ENCODE measurements at regions not wholly inside any gene's neighbourhood (a gene's known extent, or its start where the extent isn't known, plus 50 kb on each side); places are given as distances from the start of the nearest gene placed in this dataset.

DNA sequence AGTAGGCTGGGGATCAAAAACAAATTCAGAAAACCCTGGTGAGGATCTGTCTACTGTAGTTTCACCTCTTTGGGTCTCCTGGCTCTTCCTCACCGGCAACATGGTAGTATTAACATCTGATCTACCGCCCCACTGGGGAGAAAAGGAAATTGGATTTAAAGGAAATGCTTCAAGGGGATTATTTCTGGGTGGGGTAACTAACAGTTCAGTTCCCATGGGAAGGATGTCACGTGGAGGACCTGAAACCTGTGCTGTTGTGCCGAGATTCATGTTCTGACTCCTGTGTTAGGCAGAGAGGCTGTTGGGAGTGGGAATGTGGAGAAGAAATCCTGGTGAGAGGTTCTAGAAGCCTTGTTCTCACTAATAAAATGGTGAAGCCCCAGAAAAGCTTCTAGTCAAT, 254.4 kb downstream of the BCOR start:
- DNase-seq, result no peak

DNA sequence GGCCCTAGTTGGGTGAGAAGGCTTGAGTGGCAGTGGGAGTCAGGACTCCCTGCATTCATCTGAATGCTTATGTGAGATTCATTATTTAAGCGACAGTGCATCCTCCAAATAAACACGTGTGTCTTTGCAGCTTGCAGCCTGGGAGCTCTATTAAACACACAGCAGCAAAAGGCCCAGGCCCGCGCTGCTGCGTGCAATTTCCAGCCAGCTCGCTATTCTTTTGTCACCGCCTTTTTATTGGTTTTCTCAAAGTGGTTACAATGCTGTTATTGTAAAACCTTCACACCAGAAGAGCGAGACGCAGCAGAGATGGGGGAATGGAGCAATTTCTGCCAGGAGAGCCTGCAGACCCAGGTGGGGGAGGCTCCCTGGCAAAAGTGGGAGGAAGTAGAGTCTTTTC, 252.5 kb downstream of the BCOR start:
- DNase-seq, result no peak

DNA sequence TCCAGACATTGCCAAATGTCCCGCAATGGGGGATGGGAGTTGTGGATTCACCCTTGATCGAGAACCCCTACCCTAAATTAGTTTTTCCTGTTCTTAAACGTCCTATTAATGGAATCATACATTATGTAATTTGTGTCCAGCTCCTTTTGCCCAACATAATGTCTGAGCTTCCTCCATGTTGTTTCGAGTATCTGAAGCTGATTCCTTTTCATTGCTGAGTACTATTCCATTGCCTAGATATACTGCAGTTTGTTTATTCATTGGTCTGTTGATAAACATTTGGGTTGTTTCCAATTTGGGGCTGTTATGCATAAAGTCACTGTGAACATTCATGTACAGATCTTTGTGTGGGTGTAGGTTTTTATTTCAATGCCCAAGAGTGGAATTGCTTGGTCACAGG, 251.3 kb downstream of the BCOR start:
- no peak for DNase-seq

DNA sequence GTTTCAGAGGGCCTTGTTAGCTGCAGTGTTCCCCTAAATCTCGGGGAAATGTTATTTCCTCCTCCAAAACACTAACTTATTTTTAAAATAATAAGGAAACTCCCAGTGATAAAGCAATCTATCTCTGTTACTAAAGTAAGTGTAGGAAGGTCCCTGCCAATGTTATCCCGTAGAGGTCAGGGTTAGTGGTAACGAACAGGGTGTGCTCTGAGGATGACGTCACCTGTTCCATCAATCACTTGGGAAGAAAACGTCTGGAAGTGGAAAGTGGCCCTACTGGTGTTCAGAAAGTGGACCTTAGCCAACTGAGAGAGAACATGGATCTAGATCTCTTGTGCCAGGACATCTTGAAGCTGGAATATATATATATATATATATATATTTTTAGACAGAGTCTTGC, 249.5 kb downstream of the BCOR start:
- no peak for DNase-seq

DNA sequence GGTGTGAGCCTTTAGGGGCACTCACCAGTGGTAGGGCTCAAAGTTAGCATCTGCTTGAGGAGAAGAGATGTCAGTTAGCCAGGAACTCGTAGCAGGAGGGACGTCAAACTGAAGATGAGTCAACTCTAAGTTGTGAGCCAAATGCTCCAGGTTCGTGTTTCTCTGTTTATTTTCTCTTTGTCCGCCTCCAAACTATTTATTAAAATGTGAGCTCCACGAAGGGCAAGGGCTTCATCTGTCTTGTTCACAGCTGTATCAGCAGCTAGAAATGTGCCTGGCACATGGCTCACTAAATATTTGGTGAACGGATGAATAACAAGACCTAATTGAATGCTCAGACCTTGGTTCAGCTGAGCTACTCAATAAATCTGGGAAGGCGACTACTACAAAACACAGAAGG, 248.9 kb downstream of the BCOR start:
- DNase-seq, result peak; percentile 77

DNA sequence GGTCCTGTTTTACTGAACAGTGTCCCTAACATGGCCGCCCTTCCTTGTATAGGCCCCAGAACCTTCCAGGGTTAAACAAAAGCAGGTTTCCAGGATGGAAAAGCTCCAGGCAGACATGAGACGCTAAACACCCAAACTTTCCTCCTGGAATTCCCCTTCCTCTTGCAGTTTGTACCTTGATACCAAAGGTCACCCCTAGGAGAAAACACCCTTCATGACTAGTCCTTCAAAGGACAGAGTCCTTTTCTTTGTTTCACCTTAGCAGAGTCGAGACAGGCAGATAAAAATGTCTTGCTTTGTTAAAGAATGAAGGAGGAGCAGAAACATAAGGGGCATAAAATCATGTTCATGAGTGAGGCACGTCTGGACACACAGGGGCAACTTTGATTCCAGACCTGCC, 247.5 kb downstream of the BCOR start:
- no peak for DNase-seq

DNA sequence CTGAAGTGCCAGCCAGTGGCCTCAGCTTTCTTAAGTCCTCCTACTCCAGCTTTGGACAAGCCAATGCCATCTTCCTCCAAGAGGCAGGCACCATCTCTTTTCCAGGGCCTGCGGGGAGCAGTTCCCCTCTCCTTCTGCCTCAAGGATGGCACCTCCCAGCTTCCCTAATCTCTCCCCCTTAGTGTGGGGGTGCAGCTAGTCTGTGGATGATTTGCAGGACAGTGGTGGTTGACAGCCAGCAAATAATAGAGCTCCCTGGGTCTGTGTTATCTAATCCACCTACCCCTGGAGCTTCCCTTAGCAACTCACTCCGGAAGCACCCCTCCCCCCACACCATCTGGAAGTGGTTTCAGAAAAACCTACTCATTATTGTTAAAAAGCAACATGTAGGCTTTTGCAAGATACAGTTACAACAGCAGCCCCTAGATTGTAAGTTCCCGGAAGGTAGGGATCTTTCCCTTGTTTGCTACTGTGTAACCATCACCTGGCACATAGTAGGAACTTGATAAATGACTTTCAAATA, 247.1 kb downstream of the BCOR start:
- peak; percentile 82 for DNase-seq

DNA sequence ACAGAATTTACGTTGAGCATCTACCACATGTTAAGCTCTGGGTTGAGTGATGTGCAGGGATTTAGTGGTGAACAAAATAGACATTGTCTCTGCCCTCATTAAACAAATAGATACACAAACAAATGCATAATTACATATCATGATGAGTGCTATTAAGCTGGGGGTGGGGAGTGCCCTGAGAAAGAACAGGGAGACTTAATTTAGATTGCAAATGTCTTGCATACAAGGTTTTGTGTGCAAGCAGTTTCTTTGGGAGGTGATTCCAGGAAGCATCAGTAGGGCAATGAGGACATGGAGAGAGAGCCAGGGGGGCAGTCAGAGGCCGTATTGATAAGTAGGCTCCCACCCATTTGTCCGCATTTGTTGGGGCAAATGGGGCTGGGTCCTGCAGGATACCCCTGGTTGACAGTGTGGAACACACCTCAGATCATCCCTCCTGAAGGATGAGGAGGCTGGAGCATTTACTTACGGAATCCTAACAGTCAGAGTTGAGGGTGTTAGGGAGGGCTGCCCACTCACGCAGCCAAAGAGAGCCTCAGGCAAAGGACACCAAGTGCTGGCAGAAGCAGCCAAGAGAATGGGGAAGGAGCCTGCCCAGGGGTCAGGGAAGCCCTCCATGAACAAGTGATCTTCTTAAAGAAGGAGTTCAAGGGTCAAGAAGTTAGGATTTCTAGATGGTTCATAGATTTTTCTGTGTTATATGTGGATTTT, 245.9 kb downstream of the BCOR start:
- no peak for DNase-seq

DNA sequence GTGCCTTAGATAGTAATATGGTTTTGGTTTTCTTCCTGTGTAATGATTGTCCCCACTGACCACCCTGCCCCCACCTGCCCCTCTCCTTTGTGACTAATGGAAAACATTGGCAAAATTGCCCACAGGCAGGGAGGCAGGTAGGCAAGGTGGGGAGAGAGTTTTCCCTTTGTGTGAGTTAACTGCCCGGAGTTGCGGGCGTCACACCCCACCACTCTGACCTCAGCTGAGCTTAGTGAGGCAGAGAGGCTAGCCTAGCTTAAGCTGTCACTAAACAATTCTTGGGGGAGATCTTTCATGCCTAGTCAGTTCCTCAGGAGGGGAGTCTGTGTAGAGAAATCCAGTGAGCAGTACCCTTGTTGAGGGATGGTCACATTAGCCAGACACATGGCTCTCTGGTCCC, 245.3 kb downstream of the BCOR start:
- DNase-seq, result no peak

DNA sequence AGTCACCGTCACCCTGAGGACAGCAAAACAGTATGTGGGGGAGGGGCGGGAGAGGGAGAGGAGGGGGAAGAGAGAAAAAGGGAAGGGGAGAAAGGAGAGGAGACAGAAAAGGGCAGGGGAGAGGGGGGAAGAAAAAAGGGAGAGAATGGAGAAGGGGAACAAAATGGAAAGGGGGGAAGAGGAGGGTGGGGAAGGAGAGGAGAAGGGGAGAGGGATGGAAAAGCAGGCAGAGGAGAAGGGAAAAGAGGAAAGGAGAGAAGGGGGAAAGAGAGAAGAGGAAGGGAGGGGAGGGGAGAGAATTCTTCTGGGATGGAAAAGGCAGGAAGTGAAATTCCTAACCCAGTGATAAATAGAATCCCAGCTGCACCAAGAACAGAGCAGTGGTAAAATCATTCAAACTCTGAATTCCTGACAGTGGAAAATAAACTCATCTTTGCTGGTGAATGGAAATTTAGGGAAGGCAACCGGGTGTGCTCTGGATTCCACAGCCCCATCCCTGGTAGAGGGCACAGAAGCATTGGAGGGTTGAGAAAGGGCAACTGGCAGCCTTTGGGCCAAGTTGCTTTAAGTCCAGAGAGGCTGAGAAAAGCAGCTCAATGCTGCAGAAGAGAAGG, 244.2 kb downstream of the BCOR start:
- no peak for DNase-seq

DNA sequence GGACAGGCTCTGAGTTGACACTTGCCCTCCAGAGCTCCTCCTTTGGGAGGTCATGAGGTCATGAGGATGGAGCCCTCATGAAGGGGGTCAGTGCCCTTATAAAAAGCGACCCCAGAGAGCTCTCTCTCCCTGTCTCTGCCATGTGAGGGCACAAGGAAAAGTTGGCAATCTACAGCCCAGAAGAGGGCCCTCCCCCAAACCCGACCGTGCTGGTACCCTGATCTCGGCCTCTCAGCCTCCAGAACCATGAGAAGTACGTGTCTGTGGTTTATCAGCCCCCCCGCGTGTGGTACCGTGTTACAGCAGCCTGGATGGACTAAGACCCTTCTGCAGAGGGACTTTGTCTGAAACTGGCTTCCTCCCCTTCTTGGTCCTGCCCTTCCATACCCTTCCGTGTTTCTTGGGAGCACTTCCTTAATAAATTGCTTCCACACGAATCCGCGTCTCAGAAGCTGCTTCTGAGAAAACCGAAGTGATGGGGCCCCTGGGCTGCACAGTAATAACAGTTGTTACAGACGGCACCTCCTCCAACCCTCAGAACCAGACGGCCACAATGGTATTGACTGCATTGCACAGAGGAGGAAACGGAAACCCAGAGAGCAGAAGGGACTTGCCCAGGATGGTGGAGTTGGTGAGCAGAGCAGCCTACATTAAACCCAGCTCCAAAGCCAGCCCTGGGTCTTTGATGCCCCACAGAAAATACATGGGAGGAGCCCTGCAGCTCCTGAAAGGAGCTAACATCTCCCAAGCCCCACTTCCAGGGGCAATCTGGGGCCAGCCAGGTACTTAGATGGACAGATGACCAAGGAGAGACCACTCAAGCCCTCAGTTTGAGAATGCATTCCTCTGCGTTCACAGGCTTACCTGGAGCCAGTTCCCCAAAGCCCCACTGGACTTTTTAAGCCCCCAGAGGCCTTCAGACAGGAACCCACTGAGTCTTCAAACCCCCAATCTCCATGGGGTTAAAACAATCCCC, 242.7 kb downstream of the BCOR start:
- peak; percentile 17 for DNase-seq

DNA sequence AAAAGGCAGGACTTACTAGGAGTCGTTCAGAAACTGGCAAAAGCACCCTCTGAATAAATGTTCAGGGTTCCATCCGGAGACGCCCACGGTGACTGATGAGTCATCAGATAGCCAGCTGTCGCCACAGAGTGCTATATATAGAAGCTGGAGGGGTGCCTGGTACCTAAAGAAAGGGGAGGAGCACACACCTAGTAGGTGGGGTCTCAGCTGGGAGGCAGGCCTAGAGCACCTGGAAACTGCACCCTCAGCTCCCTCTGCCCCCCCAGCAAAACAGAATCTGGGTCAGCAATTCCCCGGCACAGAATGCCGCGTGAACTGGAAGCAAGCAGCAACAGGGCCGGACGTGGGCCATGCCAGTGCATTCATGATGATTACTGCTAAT, 242.0 kb downstream of the BCOR start:
- DNase-seq, result peak; percentile 65

DNA sequence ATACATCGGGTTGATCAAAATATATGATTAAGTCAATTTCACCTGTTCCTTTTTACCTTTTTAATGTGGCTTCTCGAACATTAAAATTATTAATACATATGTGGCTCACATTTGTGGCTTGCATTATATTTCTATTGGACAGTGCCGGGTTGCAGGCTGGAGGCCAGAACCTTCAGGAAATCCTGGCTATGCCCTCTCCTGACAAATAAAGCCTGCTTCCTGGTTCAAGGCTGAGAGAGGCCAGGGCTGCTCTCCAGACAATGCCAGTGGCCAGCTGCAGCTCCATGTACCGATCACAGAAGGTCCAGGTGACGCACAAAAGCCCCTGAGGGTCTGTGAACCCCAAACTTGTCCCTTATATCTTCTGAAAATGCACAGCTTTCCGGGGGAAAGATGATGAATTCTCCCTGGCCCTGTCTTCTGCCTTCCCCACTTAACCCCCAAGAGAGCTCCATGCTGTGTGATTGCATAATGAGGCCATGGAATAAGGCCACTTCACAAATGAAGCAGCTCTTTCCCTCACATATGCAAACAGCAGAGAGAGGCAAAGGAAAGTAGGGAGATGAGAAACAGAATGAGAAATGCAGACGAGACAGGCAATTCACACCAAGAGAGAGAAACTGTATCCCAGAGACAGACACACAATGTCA, 241.2 kb downstream of the BCOR start:
- no peak for DNase-seq

DNA sequence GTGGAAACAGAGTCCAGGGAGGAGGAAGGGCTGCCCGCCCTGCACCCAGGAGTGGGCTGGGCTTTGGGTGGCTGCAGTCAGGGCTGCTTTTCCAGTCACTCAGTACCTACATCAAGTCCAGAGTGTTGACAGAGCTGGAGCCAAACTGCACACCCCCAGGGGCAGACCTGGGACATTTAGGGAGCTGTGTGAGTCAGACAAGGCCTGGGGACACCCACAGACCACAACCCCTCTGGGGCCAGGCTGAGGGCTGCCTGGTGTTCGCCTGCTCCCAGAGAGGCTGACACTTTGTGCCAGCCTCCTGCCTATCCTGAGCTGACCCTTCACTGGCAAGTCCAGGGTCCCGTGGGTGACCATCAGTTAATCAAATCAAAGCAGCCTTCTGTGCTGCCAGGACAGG, 240.0 kb downstream of the BCOR start:
- DNase-seq, result peak; percentile 15

DNA sequence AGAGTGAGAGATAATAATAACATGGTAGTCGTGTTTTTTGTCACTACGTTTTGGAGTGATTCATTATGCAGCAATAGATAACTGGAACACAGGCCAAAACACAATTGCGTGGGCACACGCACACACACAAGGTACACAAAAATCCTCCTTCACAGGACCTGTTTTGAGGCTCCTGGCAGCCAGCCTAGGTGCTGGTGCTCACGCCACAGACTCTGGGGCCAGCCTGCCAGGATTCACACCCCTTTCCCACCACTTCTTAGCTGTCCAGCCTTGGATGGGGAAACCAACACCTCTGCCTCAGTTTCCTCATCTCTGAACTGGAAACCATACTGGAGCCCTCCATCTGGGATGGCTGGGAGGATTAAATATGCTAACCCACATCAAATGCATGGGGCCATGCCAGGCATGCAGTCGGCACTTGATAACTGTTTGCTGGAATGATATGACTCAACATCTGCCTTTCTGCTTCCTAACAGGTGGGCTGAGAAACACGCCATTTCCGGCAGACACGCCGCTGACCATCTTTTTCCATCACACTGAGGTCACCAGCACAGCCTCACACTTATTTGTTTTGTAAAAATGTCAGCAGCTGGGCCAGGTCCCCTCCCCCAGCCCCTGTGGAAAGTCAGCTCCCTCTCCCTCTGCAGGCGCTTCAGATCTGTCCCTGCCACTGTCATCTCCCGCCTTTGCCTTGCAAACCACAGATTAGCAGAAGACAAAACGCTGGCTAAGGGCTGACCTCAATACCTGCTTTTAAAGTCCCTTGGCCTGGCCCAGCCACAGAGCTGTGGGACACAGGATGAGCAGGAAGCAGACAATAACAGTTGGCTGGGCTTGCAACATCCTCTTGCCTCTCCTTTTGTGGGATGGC, 237.5 kb downstream of the BCOR start:
- DNase-seq, result peak; percentile 75

DNA sequence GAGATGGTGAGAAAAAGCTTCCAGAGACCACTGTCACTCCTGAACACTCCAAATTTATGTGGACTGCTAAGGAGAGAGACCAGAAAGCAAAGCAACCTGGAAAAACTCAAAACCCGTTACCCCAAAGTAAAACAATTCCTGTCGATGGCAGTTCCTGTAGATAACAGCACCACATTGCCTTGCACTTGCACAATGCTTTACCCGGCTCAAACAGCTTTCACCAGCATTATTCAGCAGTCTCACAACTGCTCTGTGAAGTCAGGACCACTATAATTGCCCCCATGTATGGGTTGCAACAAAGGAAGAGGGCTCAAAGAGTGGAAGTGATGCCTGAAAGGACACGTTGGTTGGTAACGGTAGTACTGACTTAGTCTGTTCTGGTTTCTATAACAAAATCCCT, 234.8 kb downstream of the BCOR start:
- DNase-seq, result no peak

DNA sequence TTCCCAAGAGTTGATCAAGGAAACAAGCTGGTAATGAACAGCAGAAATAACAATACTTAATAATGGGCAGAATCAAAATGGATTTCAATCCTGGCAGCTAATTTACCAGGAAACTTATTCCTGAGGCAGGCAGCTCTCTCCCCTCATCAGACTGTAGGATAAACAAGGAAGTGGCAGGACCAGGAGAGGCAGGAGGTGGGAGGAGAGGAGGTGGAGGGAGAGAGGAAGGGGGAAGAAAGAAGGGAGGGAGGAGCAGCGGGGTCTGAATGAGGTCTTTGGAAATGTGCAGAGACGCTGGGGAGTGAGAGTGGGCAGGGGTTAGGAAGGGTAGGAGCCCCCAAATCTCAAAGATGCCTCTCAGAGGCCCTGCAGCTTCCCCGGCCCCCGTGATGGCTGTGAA, 231.5 kb downstream of the BCOR start:
- no peak for DNase-seq

DNA sequence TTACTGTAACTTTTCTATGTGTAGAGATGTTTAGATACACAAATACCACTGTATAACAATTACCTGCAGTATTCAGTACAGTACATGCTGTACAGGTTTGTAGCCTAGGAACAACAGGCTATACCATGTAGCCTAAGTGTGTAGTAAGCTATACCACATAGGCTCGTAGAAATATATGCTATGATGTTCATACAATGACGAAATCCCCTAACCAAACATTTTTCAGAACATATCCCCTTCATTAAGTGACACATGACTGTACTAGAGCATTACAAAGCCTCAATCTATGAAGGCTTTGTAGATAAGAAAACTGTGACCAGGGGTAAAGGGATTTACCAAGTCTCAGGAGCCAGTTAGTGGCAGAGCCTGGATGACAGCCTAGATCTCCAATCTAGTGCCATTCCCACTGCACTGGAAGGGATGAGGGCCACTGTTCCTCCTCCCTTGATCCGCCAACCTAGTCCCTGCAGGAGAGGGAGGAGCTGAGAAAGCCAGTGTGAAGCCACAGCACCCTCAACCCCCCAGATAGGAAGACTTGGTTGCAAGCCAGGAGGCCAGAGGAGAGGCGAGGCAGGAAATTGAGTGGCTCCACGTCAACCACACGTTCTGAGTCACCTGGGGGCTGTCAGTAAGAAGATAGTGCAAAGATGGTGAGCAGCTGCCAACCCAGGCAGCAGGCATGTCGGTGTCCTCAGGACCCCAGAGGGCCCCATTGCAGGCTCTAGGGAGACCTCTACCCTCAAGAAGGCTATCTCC, 227.7 kb downstream of the BCOR start:
- DNase-seq, result peak; percentile 86

DNA sequence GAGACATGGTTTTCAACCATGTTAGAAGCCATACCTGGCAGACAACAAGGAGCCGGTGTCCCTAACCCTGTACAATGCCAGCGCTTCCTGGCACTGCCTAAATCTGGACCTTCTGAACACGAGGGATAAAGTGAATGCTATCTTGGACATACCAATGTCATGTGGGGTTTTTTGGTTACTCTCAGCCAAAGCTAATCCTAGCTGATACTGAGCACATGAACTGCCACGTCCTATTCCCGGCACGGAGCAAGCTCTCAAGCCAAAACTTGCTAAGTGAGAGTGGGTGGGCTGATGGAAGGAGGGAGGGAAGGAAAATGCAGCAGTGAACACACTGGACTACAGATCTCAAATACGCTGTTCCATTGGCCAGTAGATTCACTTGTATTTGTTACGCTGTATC, 226.1 kb downstream of the BCOR start:
- DNase-seq, result no peak

DNA sequence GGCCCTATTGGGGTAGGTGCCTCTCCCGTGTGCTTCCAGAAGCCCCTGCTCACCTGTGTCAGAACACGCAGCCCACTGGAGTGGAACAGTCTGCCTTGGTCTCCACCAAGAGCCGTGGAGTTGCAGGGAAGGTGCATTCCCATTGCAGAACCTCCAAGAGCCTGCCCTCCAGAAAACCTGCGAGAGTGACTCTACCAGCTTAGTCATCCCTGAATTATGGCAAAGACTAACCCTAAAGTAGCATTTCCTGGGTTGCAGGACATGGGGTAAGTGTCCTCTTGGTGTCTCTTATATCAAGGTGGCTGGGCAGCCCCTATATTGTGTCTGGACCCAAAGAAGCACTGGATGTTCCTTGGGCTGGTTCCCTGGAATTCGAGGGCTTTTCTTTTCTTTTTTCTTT, 224.6 kb downstream of the BCOR start:
- DNase-seq, result no peak

DNA sequence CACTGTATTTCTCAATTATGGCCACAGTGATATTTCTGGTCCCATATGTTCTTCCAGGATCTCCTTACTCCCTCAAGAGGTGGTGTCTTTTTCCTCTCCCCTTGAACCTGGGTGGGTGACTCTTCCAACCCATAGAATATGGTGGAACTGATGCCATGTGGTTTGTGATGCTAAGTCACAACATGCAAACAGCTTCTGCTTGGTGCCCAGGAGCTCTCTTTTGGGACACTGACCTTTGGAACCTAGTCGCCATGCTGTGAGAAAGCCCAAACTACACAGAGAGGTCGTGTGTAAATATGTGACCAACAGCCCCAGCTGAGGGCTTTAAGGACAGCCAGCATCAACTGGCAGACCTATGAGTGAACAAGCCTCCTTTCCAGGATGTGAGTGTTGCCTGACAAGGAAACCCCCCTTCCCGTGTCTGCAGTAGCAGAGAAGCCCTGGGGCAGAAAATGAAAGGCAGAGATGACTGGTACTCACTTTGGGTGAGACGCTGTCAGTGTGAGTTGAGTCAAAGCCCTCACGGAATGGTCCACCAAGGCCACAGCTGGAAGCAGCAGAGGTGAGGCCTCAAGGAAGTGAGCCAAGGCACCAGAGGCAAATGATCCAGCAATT, 223.4 kb downstream of the BCOR start:
- DNase-seq, result no peak
